NOMO-1 (cell line): ENCODE measurements at regions not wholly inside any gene's neighbourhood (a gene's known extent, or its start where the extent isn't known, plus 50 kb on each side); places are given as distances from the start of the nearest gene placed in this dataset.

Source experiments
- DNase-seq, 2 experiments: peaks; one replicate each; lab custom pipeline; 2025; ENCODE audit not compliant: unreplicated experiment in 2 of 2; lab: John Stamatoyannopoulos, UW

- DNase-seq, result no peak
These were observed 65.0 kb downstream of the CBLN1 start for GRCh38 chr16:49216593-49216992.

GRCh38 chr16:49213594-49213993 is 68.0 kb downstream of the CBLN1 start:
- DNase-seq, result no peak

GRCh38 chr16:49204191-49204590 is 77.4 kb downstream of the CBLN1 start:
- DNase-seq, result no peak

- DNase-seq, result no peak
These were observed 78.3 kb downstream of the CBLN1 start for GRCh38 chr16:49203361-49203760.

- DNase-seq, result no peak
These were observed 80.5 kb downstream of the CBLN1 start for GRCh38 chr16:49201118-49201517.

- DNase-seq, result no peak
These were observed 81.3 kb downstream of the CBLN1 start for GRCh38 chr16:49200223-49200820.

- DNase-seq, result no peak
These were observed 86.4 kb downstream of the CBLN1 start for GRCh38 chr16:49195237-49195548.

GRCh38 chr16:49194537-49195236 is 87.0 kb downstream of the CBLN1 start:
- no peak for DNase-seq

- DNase-seq, result no peak
These were observed 88.0 kb downstream of the CBLN1 start for GRCh38 chr16:49193596-49193995.

- no peak for DNase-seq
These were observed 92.4 kb downstream of the CBLN1 start for GRCh38 chr16:49189286-49189685.

- DNase-seq, result no peak
These were observed 97.7 kb downstream of the CBLN1 start for GRCh38 chr16:49183911-49184310.

GRCh38 chr16:49181791-49182518 is 99.7 kb downstream of the CBLN1 start:
- DNase-seq, result no peak

GRCh38 chr16:49179714-49180330 is 101.8 kb downstream of the CBLN1 start:
- DNase-seq, result no peak

- DNase-seq, result no peak
These were observed 113.5 kb downstream of the CBLN1 start for GRCh38 chr16:49168126-49168525.

GRCh38 chr16:49165025-49165424 is 116.6 kb downstream of the CBLN1 start:
- no peak for DNase-seq

- no peak for DNase-seq
These were observed 120.4 kb downstream of the CBLN1 start for GRCh38 chr16:49161191-49161590.

- peak in 1 of 2 experiments; percentile 6 for DNase-seq
These were observed 123.5 kb downstream of the CBLN1 start for GRCh38 chr16:49158029-49158642.

- DNase-seq, result no peak
These were observed 131.3 kb downstream of the CBLN1 start for GRCh38 chr16:49150341-49150740.

- DNase-seq, result no peak
These were observed 133.2 kb downstream of the CBLN1 start for GRCh38 chr16:49148410-49148809.

GRCh38 chr16:49140618-49141017 is 141.0 kb downstream of the CBLN1 start:
- no peak for DNase-seq

- DNase-seq, result no peak
These were observed 151.2 kb downstream of the CBLN1 start for GRCh38 chr16:49130397-49130796.
